Retinal pigment epithelial cell (primary cell): ENCODE measurements at regions not wholly inside any gene's neighbourhood (a gene's known extent, or its start where the extent isn't known, plus 50 kb on each side); places are given as distances from the start of the nearest gene placed in this dataset.
"Not testable (repeated sequence)": the region's sequence is repeated elsewhere in the genome, so short reads cannot be mapped to it uniquely, and the experiment has no call there.

Experiments used
- DNase-seq: peaks from one replicate; pipeline ENCODE4 v3.0.0-alpha.2; 2010; ENCODE audit warnings: low read depth
- H3K4me3 ChIP-seq: 2 replicates; pipeline ENCODE4 v1.5.1; 2011; ENCODE audit warnings: mild to moderate bottlenecking, low read length, control low read depth, moderate library complexity
- CTCF ChIP-seq: conservative IDR thresholded peaks from 2 replicates; pipeline ENCODE4 v1.5.1; 2011; ENCODE audit warnings: low read depth, low read length, control low read depth, inconsistent platforms

DNA sequence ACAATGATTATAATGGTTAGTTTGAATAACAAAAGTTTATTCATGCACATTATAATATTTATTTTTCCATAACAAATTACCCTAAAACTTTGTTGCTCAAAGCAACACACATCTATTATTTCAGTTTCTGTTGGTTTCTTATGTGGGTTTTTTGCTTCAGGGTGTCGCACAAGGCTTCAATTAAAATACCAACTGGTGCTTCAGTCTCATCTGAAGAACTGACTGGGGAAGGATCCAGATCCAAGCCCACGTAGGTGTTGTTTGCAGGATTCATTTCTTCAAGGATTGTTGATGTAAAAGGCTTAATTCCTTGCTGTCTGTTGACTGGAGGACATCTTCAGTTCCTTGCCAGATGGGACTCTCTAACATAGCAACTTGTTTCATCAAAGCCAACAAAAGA lies 747.2 kb upstream of the PCDH20 start:
- no peak for DNase-seq
- no peak for TF ChIP-seq CTCF
- H3K4me3 ChIP-seq, result no peak overlapping the region

DNA sequence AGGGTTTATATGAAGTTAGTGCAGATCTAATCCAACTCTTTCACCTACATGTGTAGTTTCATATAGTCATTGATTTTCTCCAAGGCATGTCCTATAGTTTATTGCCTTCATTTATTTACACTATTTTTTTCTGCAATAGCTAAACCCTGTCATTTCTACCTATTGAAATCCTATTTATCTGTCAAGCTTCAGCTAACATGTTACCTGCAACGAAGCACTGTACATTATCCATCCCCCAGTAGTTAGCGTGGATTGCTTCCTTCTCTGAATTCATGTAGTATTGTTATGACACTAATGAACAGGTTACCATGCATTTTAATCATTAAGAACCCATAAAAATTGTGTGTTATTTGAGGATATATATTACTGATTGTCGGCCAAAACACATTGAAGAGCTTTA lies 742.9 kb upstream of the PCDH20 start:
- no peak for DNase-seq
- TF ChIP-seq CTCF, result no peak
- no peak overlapping the region for H3K4me3 ChIP-seq

- not testable (repeated sequence) for H3K4me3 ChIP-seq, DNase-seq
Measured at GRCh38 chr13:62151724-62152123, 736.1 kb upstream of the PCDH20 start.

DNA sequence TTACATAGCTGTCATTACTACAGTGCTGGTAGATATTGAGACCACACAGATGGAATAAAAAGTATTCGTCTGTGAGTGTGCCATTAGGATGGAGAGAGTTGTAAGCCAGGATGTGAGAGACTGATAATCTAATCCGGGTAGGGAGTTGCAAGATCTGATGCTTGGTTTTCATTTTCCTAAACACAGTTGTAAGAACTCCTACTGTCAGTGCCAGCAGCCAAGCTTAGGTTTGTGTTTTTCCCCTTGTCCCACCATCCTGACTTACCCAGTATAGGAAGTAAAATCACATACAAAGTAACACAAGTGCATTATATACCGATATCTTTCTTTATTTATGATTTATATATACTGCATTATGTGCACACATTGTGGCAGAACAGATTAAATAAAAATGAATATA lies 726.4 kb upstream of the PCDH20 start:
- no peak for DNase-seq
- no peak for TF ChIP-seq CTCF
- no peak overlapping the region for H3K4me3 ChIP-seq

GRCh38 chr13:62139597-62139996 lies 723.9 kb upstream of the PCDH20 start:
- TF ChIP-seq CTCF, result no peak
- H3K4me3 ChIP-seq, result no peak overlapping the region
- no peak for DNase-seq

DNA sequence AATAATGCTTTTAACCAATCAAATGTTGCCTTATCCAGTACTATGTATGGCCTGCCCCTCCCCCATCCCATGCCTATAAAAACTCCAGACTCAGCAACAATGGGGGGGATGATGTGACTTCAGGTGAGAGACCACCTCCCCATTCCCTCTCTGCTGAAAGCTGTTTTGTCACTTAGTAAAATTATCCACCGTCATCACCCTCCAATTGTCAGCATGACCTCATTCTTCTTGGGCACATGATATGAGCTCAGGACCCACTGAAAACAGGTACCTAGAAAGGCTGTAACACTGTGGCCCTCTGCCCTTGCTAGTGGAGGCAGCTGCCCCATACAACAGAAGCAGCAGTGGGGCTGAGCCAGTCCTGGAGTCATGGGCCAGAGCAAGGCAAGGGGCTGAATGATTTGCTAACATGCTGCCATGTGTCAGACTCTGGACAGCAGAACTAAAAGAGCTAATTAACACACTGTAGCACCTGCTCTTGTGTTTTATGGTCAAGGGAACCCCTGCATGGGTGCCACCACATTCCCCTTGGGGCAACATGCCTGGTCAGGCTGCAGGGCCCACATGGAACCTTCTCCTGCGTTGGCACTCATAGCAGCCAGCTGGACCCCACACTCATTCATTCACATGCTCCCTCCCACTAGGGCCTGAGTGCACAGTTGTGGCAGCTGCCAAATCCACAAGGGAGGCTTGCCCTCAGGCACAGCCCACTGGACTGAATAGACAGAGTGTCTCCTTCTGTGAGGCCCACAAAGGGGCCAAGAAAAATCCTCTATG lies 722.2 kb upstream of the PCDH20 start:
- no peak overlapping the region for H3K4me3 ChIP-seq
- TF ChIP-seq CTCF, result no peak
- no peak for DNase-seq

- no peak for TF ChIP-seq CTCF
- DNase-seq, result no peak
- H3K4me3 ChIP-seq, result no peak overlapping the region
Measured at GRCh38 chr13:62131604-62132003, 716.0 kb upstream of the PCDH20 start.
